ENCODE measurements at regions not wholly inside any gene's neighbourhood (a gene's known extent, or its start where the extent isn't known, plus 50 kb on each side); places are given as distances from the start of the nearest gene placed in this dataset.

- no peak for DNase-seq
Measured at GRCh38 chr6:2414885-2415547, 169.6 kb upstream of the GMDS start.

- DNase-seq, result no peak
Measured at GRCh38 chr6:2412731-2413130, 167.3 kb upstream of the GMDS start.

GRCh38 chr6:2410656-2411380, 165.4 kb upstream of the GMDS start:
- DNase-seq, result no peak

GRCh38 chr6:2407525-2407924, 162.1 kb upstream of the GMDS start:
- no peak for DNase-seq

- DNase-seq, result no peak
Measured at GRCh38 chr6:2404211-2404929, 159.0 kb upstream of the GMDS start.

GRCh38 chr6:2403546-2403945, 158.1 kb upstream of the GMDS start:
- DNase-seq, result no peak

GRCh38 chr6:2396846-2397630, 151.6 kb upstream of the GMDS start:
- DNase-seq, result no peak

GRCh38 chr6:2396042-2396657, 150.7 kb upstream of the GMDS start:
- no peak for DNase-seq

GRCh38 chr6:2388554-2389324, 143.3 kb upstream of the GMDS start:
- DNase-seq, result no peak

GRCh38 chr6:2387445-2387844, 142.0 kb upstream of the GMDS start:
- DNase-seq, result no peak

- DNase-seq, result no peak
Measured at GRCh38 chr6:2385471-2385983, 140.1 kb upstream of the GMDS start.

- DNase-seq, result no peak
Measured at GRCh38 chr6:2384528-2384927, 139.1 kb upstream of the GMDS start.

- no peak for DNase-seq
Measured at GRCh38 chr6:2381872-2382661, 136.7 kb upstream of the GMDS start.

GRCh38 chr6:2378891-2379652, 133.7 kb upstream of the GMDS start:
- DNase-seq, result no peak

GRCh38 chr6:2378046-2378657, 132.7 kb upstream of the GMDS start:
- DNase-seq, result no peak

GRCh38 chr6:2376429-2377355, 131.3 kb upstream of the GMDS start:
- DNase-seq, result no peak

- DNase-seq, result no peak
Measured at GRCh38 chr6:2375443-2375842, 130.0 kb upstream of the GMDS start.

- no peak for DNase-seq
Measured at GRCh38 chr6:2369606-2370005, 124.2 kb upstream of the GMDS start.

GRCh38 chr6:2363211-2363610, 117.8 kb upstream of the GMDS start:
- no peak for DNase-seq
